Activated CD8-positive, alpha-beta memory T cell treated with anti-CD3 and anti-CD28 coated beads for 36 hours (primary cell): ENCODE measurements at regions not wholly inside any gene's neighbourhood (a gene's known extent, or its start where the extent isn't known, plus 50 kb on each side); places are given as distances from the start of the nearest gene placed in this dataset.
"Not testable (repeated sequence)": the region's sequence is repeated elsewhere in the genome, so short reads cannot be mapped to it uniquely, and the experiment has no call there.

Source experiments
- CTCF ChIA-PET: fragments of 350-600 bp; sonication (Branson Sonifier 250); formaldehyde crosslinking; loops from one replicate; lab custom pipeline; 2021; ENCODE audit warnings: antibody characterized with exemption; lab: Charles Lee
- POLR2A ChIA-PET: fragments of 350-600 bp; sonication (Branson Sonifier 250); formaldehyde crosslinking; loops from one replicate; lab custom pipeline; 2021; ENCODE audit warnings: antibody characterized with exemption; lab: Charles Lee

DNA sequence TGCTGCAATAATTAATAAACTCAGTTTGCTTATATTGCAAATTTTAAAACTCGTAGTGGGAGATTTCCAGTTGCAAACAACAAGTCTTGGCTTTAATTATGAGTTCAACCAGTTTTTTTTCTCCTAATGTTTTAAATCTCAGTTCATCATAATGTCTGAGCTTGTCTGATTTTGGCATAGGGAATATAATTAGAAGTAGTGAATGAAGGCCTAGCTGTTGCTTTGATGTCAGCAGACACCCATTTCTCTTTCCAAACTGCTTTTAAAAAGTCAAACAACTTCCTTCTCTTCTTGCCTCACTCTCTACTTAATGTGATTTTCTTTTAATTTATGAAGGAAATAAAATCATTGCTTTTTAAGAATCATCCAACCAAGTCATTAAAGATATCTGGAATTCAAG is 1462.1 kb downstream of the DPP10 start:
- ChIA-PET POLR2A (no interaction called here), CTCF (no interaction called here)

DNA sequence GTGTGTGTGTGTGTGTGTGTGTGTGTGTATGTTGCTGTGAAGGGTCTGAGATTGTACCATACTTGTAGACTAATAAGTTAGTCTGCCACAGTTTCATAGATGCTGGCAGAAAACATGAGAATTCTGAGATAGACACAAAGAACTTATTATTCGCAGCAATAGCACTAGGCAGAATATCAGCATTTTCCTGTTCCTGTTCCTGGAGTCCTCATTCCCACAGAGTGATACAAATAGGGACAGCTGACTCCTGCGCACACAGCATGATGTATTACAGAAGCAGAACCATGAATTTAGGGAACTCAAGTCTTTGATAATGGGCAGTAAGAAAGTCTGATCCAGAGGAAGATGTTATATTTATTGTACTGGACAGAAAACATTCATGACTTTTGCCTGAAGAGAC is 1466.3 kb downstream of the DPP10 start:
- ChIA-PET CTCF (no interaction called here), POLR2A (no interaction called here)

DNA sequence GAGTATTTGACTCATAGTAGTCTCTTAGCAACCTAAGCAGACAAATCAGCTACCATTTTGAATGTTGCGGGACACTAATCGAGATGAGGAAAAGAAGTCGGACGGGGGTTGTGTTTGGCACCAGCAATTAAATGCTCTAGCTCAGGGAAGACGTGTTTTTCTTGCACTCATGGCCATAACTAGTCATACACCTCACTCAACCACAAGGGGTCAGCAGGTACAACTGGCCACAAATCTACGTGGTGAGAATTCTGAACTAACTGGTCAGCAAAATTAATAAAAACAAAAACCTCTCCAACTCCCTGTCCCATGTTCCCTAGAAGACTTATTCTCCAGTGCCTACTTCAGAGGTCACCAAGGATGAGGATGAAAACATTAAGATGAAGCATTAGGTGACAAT is 1467.8 kb downstream of the DPP10 start:
- ChIA-PET POLR2A (no interaction called here), CTCF (no interaction called here)

DNA sequence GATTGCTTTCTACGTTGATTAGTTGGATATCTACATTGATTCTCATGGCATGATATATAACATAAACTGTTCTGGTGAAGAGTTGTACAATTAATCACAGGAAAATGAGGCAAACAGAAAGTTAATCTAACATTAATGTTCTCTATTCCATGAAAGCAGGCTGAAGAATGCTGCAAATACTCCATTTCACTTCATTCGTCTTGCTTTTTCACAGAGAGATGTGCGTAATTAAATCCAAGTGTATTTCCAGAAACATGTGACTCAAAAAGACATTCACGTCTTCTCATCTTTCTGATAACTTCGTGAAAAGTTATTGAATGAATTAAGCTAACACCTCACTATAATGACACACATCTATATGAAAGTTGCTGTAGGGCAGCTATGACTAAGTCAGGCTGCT is 1471.5 kb downstream of the DPP10 start:
- ChIA-PET POLR2A (no interaction called here), CTCF (no interaction called here)

DNA sequence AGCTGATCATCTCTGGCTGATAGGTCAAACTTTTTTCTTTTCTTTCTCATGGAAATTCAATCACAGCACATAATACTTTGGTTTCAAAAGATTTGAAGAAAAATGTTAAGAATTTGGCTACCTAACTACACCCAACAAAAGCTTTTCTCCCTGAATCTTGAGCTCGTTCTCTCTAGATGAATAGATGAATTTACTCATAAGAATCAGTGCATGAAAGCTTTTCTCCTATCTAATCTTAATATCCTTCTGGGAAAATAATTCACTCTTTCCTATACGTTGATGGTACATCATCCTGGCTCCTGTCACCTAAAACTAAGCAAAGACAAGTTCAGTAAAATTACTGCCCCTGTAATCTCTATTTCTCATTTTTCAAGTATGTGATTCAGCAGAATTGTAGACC is 1479.1 kb downstream of the DPP10 start:
- CTCF ChIA-PET = no interaction called here
- POLR2A ChIA-PET = no interaction called here

DNA sequence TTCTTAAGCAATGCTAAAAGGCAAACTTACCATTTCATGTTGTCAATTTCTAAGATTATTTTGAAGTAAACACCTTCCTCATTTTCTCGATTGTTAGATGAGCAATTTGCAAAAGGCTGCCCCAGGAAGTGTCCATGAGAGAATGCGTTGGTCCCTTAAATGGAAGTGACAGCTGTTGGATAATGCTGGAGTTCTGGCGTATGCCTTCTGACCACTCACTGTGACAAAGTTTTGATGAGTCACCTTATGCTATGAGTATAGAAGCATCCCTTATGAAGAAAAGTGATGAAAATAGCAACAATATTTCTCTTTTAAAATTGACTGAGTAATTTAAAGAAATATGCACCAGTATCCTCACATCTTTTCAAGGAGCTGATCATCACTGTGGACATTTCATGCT is 1497.5 kb downstream of the DPP10 start:
- ChIA-PET CTCF (no interaction called here), POLR2A (no interaction called here)

DNA sequence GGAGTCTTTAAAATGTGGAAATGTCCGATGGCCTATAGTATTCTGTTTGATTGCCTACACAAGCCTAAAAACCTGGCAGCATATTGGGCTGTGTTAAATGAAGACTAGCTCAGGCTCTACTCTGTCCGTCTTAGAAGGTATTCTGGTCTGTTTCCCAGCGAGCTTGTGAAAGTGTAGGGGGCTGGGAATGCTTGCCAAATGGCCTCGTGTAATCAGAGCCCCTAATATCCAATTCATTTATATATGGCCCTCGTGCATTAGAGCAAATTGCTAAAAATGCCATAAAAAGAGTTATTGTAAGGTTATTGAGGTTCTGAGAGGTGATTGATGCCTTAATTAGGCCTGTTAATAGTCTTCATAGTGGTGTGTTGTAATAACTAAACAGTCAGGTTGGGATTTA is 1500.4 kb downstream of the DPP10 start:
- CTCF ChIA-PET = no interaction called here
- POLR2A ChIA-PET = no interaction called here

DNA sequence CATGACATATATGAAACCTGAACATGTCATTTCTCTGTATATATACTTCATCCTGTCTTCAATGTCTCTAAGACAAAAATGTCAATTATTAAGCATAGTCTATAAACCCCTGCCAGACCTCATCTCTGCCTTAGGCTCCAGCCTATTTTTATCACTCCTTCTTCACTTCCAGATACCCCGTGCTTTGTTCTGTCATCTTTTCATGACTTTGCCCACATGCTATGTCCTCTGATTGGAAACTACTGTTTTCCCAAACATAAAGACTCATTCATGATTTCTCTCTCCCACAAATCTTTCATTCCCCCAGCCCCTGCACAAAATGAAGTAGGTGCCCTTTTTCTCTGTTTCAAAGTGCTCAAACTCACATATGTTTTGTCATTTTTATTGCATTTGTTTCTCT is 1503.9 kb downstream of the DPP10 start:
- POLR2A ChIA-PET = no interaction called here

DNA sequence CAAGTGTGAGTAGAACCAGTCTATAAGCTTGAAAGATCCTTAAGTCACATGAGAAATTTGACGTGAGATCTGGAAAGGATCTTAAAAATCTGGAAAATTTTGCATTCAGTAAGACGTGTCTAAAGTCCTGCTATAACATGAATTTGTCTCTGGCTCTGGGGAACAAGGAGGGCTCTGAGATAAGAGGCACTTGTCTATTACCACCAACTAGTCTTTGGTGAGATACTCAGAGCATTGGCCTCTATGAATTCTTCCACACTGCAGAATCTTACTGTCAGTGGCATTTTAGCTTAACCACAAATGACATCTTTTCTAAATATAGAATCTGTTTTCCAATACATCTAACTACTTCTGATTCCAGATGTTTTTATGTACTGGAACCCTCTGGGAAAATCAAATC is 1504.5 kb downstream of the DPP10 start:
- ChIA-PET CTCF (no interaction called here), POLR2A (no interaction called here)

More for the DNA sequence above, 1503.9 kb downstream of the DPP10 start:
- CTCF ChIA-PET = no interaction called here

DNA sequence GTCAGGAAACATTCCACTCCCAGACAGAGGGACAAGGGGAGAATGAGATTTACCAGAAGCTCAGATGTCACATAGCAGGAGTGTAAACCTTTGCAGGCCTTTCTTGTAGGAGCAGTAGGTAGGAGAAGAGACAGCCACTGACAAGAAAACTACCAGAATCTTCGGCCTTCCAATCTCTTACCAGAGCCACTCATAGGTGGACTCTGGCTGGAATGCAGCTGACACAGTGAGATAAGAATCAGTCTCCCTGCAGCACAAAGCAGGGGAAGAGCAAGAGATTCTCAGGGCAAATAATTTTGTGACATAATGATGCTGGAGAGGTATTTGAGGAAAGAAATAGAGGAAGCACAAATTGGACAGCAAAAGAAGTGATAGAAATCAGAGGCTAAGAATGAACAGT is 1534.5 kb downstream of the DPP10 start:
- ChIA-PET CTCF (no interaction called here), POLR2A (no interaction called here)

DNA sequence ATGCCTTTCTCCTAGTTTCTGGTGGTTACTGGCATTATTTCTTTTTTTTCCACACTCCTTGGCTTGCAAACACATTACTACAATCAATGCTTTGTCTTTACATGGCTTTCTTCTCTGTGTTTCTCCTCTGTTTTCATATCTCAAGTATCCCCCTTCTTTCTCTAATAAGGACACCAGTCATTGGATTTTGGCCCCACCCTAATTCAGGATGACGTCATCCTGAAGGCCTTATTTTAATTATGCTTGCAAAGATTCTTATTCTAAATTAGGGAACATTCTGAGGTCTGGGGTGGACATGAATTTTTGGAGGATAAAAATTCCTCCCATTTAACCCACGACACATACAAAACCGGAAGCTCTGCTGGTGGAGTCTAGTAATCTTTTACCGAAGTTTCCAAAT is 1556.6 kb downstream of the DPP10 start:
- ChIA-PET POLR2A (no interaction called here), CTCF (no interaction called here)

DNA sequence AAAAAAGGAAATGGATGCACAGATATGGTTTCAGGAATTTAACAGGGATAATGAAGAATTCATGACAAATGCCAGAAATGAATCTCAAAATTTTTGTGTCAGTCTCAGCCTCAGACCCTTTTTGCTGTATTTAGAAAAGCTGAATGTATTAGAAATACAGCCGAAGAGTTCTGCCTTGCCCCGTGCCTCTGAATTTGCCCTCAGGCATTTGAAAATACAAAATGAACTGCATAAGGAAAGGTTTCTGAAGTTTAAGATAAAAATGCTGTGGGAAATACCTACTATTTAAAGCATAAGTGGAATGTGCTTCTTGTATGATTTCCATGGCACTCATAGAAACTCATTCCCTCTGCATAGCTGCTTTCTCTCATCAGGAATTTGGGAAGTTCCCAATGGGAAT is 1580.6 kb downstream of the DPP10 start:
- ChIA-PET POLR2A (no interaction called here), CTCF (no interaction called here)

DNA sequence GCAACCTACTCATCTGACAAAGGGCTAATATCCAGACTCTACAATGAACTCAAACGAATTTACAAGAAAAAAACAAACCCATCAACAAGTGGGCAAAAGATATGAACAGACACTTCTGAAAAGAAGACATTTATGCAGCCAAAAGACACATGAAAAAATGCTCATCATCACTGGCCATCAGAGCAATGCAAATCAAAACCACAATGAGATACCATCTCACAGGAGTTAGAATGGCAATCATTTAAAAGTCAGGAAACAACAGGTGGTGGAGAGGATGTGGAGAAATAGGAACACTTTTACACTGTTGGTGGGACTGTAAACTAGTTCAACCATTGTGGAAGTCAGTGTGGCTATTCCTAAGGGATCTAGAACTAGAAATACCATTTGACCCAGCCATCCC is 1596.3 kb downstream of the DPP10 start:
- POLR2A ChIA-PET, CTCF ChIA-PET: not testable (repeated sequence)

DNA sequence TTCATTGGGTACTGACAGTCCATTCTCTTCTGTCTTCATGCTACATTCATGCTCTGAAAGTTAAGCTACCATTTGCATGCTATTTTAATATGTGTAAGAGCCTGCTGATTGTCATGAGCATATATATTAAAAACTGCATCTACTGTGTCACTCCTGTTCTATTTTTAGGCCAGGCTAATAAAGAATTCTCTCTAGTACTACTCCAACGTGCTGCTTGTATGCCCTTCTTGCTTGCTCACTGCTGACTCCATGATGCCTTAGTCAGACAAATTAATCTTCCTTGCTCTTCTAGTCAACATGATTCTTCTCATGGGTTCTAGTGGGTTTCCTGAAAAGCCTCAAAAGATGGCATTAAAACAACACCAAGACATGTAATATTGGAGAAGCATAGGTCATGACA is 1600.1 kb downstream of the DPP10 start:
- CTCF ChIA-PET = no interaction called here
- POLR2A ChIA-PET = no interaction called here

DNA sequence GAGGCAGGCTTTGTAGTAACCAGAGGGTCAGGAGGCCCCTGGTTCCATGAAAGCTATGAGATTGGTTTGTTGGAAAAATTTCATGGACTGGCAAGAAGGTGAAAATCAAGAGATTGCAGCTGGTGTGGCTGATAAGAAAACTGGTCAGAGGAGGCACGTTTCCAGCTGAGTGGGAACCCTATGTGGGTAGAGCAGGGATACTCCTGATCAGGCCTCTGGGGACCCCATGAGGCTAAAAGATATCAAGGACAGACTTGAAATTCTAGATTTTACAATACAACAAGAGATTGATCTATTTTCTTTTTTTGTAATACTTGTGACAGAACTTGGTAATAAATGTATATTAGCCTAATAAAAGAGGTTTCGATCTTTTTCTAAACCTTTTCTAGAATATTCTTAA is 1615.1 kb downstream of the DPP10 start:
- ChIA-PET POLR2A (no interaction called here), CTCF (no interaction called here)

DNA sequence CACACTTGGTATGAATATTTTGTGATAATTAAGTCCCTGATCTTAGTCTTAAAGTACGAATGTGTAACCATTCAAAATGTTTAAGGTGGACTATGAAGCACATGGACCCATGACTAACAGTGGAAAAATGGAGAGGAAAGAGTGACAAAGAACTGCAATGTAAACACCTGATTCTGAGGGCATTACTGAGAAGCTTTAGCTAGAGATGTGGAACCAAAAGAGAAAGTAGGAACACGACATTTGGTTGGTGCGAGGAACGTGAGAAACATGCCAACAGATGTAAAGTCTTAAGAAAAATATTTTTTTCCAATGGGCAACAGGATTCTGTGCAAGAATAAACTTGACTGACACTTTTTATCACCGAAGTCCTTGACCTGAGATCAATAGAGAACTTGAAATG is 1618.6 kb downstream of the DPP10 start:
- POLR2A ChIA-PET = no interaction called here
- CTCF ChIA-PET = no interaction called here

DNA sequence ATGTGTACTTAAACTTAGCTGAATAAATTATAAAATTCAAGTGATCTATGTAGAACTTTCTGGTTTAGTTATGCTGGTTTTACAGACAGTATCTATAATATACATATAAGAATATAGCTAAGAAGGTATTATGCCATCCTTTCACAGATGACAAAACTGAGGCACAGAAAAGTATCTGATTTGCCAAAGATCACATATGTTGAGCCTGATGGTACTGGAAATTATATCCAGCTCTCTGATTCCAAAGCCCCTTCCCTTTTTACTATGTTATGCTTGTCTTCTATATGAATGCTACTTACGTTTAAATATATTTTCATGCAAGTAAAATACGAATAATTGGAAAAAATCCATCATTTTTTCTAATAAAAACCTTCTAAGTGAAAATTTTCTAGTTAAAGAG is 1631.3 kb downstream of the DPP10 start:
- ChIA-PET CTCF (no interaction called here), POLR2A (no interaction called here)

DNA sequence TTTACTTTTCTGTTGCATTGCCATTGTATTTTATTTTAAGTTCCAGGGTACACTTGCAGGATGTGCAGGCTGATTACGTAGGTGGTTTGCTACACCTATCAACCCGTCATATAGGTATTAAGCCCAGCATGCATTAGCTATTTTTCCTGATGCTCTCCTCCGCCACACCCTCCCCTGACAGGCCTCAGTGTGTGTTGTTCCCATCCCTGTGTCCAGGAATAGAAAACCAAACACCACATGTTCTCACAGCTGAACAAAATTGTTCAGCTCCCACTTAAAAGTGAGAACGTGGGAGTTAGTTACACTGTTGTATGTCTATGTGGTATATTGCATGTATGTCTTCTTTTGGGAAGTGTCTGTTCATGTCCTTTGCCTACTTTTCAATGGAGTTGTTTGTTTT is 1631.7 kb downstream of the DPP10 start:
- ChIA-PET POLR2A (no interaction called here), CTCF (no interaction called here)

DNA sequence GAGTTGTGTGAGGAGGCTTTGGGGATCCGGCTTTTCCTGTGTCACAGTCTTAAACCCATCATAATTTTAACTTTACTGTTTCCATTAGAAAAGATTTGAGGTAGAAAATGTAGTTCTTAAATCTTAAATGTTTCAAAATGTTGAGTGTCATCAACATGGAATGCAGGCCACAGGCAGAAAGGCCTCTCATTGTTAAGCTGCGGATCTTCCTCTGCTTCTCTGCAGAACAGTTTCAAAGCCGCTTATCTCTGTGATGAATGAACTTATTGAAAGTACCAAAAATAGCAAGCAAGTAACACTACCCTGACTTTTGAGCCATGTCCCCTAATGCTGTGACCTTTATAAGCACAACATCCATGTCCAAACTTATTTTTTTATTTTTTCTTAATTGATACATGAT is 1645.8 kb downstream of the DPP10 start:
- CTCF ChIA-PET = no interaction called here
- POLR2A ChIA-PET = no interaction called here

DNA sequence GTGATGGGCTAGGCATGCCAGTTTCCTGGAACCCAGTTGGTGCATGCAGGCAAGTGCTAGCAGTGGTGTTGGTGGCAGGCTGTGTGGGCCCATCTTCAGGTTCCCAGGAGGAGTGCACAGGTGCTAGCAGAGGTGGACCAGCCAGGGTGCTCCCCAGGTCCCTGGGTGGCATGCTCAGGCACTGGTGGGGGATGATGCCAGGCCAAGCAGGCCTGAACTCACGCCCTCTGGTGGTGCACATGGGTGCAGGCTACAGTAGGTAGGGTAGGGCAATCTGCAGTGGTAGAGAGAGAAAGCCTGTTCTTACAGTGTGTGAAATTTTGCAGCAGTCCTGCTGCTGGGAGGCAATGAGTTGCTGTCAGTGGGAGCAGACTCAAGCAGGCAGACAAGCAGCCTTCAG is 1651.8 kb downstream of the DPP10 start:
- CTCF ChIA-PET = no interaction called here

DNA sequence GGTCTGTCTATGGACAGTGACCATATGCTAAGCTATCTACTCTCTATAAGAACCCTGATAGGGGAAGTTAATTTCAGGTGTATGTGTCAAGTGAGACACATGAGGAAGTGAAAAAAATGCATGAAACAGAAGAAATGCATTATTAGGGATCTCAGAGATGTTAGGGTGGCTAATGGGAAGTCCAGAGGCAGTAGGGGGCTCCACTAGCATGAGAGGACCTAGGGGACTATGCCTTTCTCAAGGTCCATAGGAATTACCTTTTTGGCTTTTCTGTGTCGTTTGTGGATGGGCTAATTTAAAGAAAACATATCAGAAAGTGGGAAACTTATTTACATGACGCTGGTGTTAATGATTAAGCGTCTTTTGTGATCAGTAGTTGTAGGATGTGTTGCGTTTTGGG is 1653.2 kb downstream of the DPP10 start:
- ChIA-PET POLR2A (no interaction called here), CTCF (no interaction called here)

More for the DNA sequence above, 1651.8 kb downstream of the DPP10 start:
- POLR2A ChIA-PET = no interaction called here

DNA sequence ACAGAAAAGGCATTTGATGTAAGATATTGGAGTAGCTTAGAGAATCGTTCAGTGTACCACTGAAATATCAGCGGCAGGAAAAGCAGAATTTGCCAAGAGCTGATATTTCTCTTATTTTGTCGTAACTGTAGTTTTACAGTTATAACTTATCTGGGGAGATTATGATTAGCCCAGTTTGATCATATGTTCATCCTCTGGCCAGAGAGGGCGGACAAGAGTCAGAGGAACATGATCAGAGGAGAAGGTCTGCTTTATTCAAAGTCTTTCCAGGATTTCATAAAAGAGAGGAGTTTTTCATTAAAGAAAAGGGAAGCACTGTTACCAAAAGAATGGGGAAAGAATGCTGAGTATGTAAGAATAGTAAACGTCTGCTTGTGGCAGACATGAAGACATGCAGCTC is 1655.6 kb downstream of the DPP10 start:
- ChIA-PET CTCF (no interaction called here), POLR2A (no interaction called here)

DNA sequence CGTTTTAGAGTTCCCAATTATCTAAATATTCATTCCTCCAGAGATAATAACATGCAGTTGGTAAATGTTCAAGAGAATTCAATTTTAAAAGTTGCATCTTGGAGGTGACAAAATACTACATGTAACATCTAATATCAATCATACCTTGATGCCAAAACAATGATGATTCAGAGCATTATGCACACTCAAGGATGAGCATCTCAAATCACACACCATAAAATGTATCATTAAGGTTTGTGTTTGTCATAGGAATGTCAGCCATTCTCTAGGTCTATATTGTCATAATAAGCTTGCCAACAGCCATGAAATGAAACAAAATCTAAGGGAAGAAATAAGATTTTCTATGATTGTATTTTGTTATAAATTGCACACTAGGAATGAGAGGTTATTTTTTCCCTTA is 1667.0 kb downstream of the DPP10 start:
- ChIA-PET POLR2A (no interaction called here), CTCF (no interaction called here)
